ENCODE measurements at regions not wholly inside any gene's neighbourhood (a gene's known extent, or its start where the extent isn't known, plus 50 kb on each side); places are given as distances from the start of the nearest gene placed in this dataset.
A peak's percentile ranks its signal among the peaks of the same experiment; 100 is the strongest.

DNA sequence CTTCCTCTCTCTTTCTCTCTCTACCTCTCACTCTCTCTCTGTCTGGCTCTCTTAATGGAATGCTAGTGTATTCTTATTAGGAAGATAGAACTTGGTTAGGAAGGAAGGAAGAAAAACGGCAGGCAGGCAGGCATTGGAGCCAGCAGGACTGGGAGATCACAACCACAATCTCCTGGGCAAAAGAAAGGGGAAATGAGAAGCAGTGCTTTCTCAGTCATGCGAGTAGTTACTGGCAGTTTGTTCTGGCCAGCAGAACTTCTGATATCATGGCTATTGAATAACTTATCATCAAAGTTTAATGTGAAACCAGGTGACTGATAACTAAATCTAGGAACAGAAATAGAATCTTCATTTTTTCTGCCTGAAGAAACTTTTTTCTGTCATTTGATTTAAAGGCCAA, 60.9 kb upstream of the PAGE1 start:
- Histone ChIP-seq H3K4me3 (no peak overlapping the region), H3K27ac (no peak overlapping the region), H3K9me3 (no peaks in the 10 kb centered on the region), H3K4me1 (no peaks in the 10 kb centered on the region), H3K36me3 (no peaks in the 10 kb centered on the region), H3K27me3 (peaks cover 0 to 3% of the 10 kb centered on the region in 2 donors)
- intact Hi-C loops (cut with DNase I; ENCODE audit: low total_unique reads) = no loop called here
- TF ChIP-seq, protein P1, sequence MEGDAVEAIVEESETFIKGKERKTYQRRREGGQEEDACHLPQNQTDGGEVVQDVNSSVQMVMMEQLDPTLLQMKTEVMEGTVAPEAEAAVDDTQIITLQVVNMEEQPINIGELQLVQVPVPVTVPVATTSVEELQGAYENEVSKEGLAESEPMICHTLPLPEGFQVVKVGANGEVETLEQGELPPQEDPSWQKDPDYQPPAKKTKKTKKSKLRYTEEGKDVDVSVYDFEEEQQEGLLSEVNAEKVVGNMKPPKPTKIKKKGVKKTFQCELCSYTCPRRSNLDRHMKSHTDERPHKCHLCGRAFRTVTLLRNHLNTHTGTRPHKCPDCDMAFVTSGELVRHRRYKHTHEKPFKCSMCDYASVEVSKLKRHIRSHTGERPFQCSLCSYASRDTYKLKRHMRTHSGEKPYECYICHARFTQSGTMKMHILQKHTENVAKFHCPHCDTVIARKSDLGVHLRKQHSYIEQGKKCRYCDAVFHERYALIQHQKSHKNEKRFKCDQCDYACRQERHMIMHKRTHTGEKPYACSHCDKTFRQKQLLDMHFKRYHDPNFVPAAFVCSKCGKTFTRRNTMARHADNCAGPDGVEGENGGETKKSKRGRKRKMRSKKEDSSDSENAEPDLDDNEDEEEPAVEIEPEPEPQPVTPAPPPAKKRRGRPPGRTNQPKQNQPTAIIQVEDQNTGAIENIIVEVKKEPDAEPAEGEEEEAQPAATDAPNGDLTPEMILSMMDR (IDR thresholded peaks at IDR 0.05) = no peak
- DNase-seq = no peak

GRCh38 chrX:49754233-49754857, 58.6 kb upstream of the PAGE1 start:
- H3K27ac ChIP-seq = no peak overlapping the region
- intact Hi-C loops (cut with DNase I; ENCODE audit: low total_unique reads) = no loop called here
- DNase-seq = no peak
- no peaks in the 10 kb centered on the region for H3K36me3 ChIP-seq
- TF ChIP-seq, protein P1 (IDR thresholded peaks at IDR 0.05) = peak in 1 of 2 experiments; percentile 39
- no peak overlapping the region for H3K4me3 ChIP-seq
- H3K27me3 ChIP-seq = no peaks in the 10 kb centered on the region
- H3K4me1 ChIP-seq = no peaks in the 10 kb centered on the region
- H3K9me3 ChIP-seq = no peaks in the 10 kb centered on the region

GRCh38 chrX:49753691-49754090, 57.9 kb upstream of the PAGE1 start:
- intact Hi-C loops (cut with DNase I; ENCODE audit: low total_unique reads) = no loop called here
- Histone ChIP-seq H3K9me3 (no peaks in the 10 kb centered on the region), H3K27me3 (no peaks in the 10 kb centered on the region), H3K36me3 (no peaks in the 10 kb centered on the region), H3K4me3 (no peak overlapping the region), H3K4me1 (no peaks in the 10 kb centered on the region), H3K27ac (no peak overlapping the region)
- TF ChIP-seq, protein P1 (IDR thresholded peaks at IDR 0.05) = no peak
- no peak for DNase-seq

- intact Hi-C loops (cut with DNase I; ENCODE audit: low total_unique reads) = no loop called here
- no peaks in the 10 kb centered on the region for H3K36me3 ChIP-seq
- H3K27ac ChIP-seq = no peak overlapping the region
- no peaks in the 10 kb centered on the region for H3K9me3 ChIP-seq
- TF ChIP-seq, protein P1 (IDR thresholded peaks at IDR 0.05) = no peak
- no peak for DNase-seq
- no peak overlapping the region for H3K4me3 ChIP-seq
- no peaks in the 10 kb centered on the region for H3K4me1 ChIP-seq
- no peaks in the 10 kb centered on the region for H3K27me3 ChIP-seq
Observed at GRCh38 chrX:49748211-49748956, 52.6 kb upstream of the PAGE1 start.

GRCh38 chrX:49746306-49746705, 50.5 kb upstream of the PAGE1 start:
- no peak overlapping the region for H3K4me3 ChIP-seq
- DNase-seq = no peak
- intact Hi-C loops (cut with DNase I; ENCODE audit: low total_unique reads) = no loop called here

More at GRCh38 chrX:49746306-49746705, 50.5 kb upstream of the PAGE1 start:
- H3K27me3 ChIP-seq = no peaks in the 10 kb centered on the region
- no peaks in the 10 kb centered on the region for H3K4me1 ChIP-seq
- TF ChIP-seq, protein P1 (IDR thresholded peaks at IDR 0.05) = no peak
- no peaks in the 10 kb centered on the region for H3K36me3 ChIP-seq
- H3K9me3 ChIP-seq = no peaks in the 10 kb centered on the region
- no peak overlapping the region for H3K27ac ChIP-seq
